NCI-H1417 treated with DMSO at 0.1 percent for 48 hours (cell line): ENCODE measurements at regions not wholly inside any gene's neighbourhood (a gene's known extent, or its start where the extent isn't known, plus 50 kb on each side); places are given as distances from the start of the nearest gene placed in this dataset.
"Not testable (repeated sequence)": the region's sequence is repeated elsewhere in the genome, so short reads cannot be mapped to it uniquely, and the experiment has no call there.

ENCODE experiments used
- DNase-seq: peaks from one replicate; lab custom pipeline; 2025; lab: John Stamatoyannopoulos, UW

GRCh38 chr3:154902495-154902894 is 177.6 kb upstream of the MME start:
- DNase-seq = not testable (repeated sequence)

- DNase-seq = no peak
Observed at GRCh38 chr3:154901278-154901677, 178.8 kb upstream of the MME start.

GRCh38 chr3:154900816-154901215 is 179.3 kb upstream of the MME start:
- no peak for DNase-seq

- DNase-seq = no peak
Observed at GRCh38 chr3:154898916-154899315, 181.2 kb upstream of the MME start.

- no peak for DNase-seq
Observed at GRCh38 chr3:154898443-154898842, 181.7 kb upstream of the MME start.

- no peak for DNase-seq
Observed at GRCh38 chr3:154893813-154894212, 186.3 kb upstream of the MME start.

- DNase-seq = no peak
Observed at GRCh38 chr3:154889227-154889634, 190.9 kb upstream of the MME start.

- DNase-seq = no peak
Observed at GRCh38 chr3:154887869-154888268, 192.2 kb upstream of the MME start.

GRCh38 chr3:154886437-154886836 is 193.7 kb upstream of the MME start:
- no peak for DNase-seq

- DNase-seq = no peak
Observed at GRCh38 chr3:154885418-154885817, 194.7 kb upstream of the MME start.

- DNase-seq = no peak
Observed at GRCh38 chr3:154884952-154885351, 195.2 kb upstream of the MME start.

- no peak for DNase-seq
Observed at GRCh38 chr3:154875142-154875541, 205.0 kb upstream of the MME start.

- no peak for DNase-seq
Observed at GRCh38 chr3:154872696-154873095, 207.4 kb upstream of the MME start.

- DNase-seq = no peak
Observed at GRCh38 chr3:154872074-154872473, 208.0 kb upstream of the MME start.

GRCh38 chr3:154864947-154865346 is 215.2 kb upstream of the MME start:
- DNase-seq = no peak

GRCh38 chr3:154862265-154862664 is 217.9 kb upstream of the MME start:
- DNase-seq = no peak

GRCh38 chr3:154852998-154853397 is 227.1 kb upstream of the MME start:
- DNase-seq = not testable (repeated sequence)

- DNase-seq = no peak
Observed at GRCh38 chr3:154852515-154852914, 227.6 kb upstream of the MME start.

GRCh38 chr3:154851644-154852043 is 228.5 kb upstream of the MME start:
- DNase-seq = no peak

- DNase-seq = no peak
Observed at GRCh38 chr3:154850921-154851320, 229.2 kb upstream of the MME start.

- DNase-seq = no peak
Observed at GRCh38 chr3:154849408-154849807, 230.7 kb upstream of the MME start.

- DNase-seq = peak; percentile 92
Observed at GRCh38 chr3:154844863-154845262, 235.3 kb upstream of the MME start.

GRCh38 chr3:154843647-154844046 is 236.5 kb upstream of the MME start:
- no peak for DNase-seq

GRCh38 chr3:154842536-154842935 is 237.6 kb upstream of the MME start:
- no peak for DNase-seq

GRCh38 chr3:154835639-154836038 is 244.5 kb upstream of the MME start:
- no peak for DNase-seq
